ENCODE measurements at regions not wholly inside any gene's neighbourhood (a gene's known extent, or its start where the extent isn't known, plus 50 kb on each side); places are given as distances from the start of the nearest gene placed in this dataset.
"Not testable (repeated sequence)": the region's sequence is repeated elsewhere in the genome, so short reads cannot be mapped to it uniquely, and the experiment has no call there.

DNA sequence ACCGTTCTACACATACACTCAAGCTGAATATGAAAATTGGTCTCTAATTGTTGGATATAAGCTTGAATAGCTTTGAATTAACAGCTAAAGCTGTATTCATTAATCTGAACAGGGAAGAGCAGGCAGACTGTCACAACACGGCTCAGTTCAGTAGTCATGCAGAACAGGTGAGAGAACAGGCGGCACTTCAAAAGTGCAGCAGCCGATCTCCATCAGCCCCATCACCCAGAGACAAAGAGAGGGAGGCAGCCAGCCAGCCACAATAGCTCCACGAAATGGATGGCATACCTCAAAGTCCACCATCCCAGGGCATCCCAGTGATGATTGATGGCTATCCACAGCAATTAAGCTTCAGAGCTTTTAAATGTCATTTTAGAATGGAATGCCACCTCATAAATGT is 419.2 kb downstream of the OLFM4 start:
- Histone ChIP-seq H3K23ac (ENCODE audit: insufficient read length, low read depth, low read length) (no peak overlapping the region), H2BK5ac (ENCODE audit: insufficient read length, low read length) (no peak overlapping the region), H3K9me3 (ENCODE audit: control insufficient read depth, low read depth, low read length) (peaks cover 5% of the 10 kb centered on the region), H3K14ac (ENCODE audit: insufficient read depth, low read length) (no peak overlapping the region), H2AFZ (ENCODE audit: low read length) (no peak overlapping the region), H2BK120ac (ENCODE audit: low read depth, low read length, poor library complexity, severe bottlenecking) (no peak overlapping the region), H4K8ac (replicated peaks; ENCODE audit: insufficient read length, low read depth, low read length) (no peak overlapping the region), H3K4me1 (ENCODE audit: insufficient read depth, low read length) (no peaks in the 10 kb centered on the region), H2BK12ac (ENCODE audit: insufficient read length, low read depth, low read length) (no peak overlapping the region), H3K56ac (ENCODE audit: insufficient read length, low read depth, low read length) (no peak overlapping the region), H3K27ac (ENCODE audit: insufficient read length, low read depth, low read length) (no peak overlapping the region), H3K4me2 (ENCODE audit: insufficient read depth, insufficient read length, low read length) (no peak overlapping the region), H3K18ac (ENCODE audit: insufficient read length, low read depth, low read length) (no peak overlapping the region), H4K5ac (ENCODE audit: insufficient read length, low read depth, low read length) (no peak overlapping the region), H3K4ac (ENCODE audit: low read depth, low read length) (no peak overlapping the region), H3K79me1 (ENCODE audit: insufficient read depth, low read depth, low read length, poor library complexity, severe bottlenecking) (no peaks in the 10 kb centered on the region), H3K27me3 (ENCODE audit: insufficient read depth, low read length) (no peaks in the 10 kb centered on the region), H2AK5ac (ENCODE audit: insufficient read length, low read length) (no peak overlapping the region), H3K79me2 (ENCODE audit: insufficient read depth, low read length) (no peaks in the 10 kb centered on the region), H4K91ac (ENCODE audit: insufficient read length, low read depth, low read length) (no peak overlapping the region), H2BK20ac (ENCODE audit: low read depth, low read length, poor library complexity, severe bottlenecking) (no peak overlapping the region), H3K23me2 (ENCODE audit: insufficient read length, low read depth, low read length, poor library complexity, severe bottlenecking) (no peaks in the 10 kb centered on the region), H3K9ac (ENCODE audit: extremely low read depth, insufficient read length, low read length) (no peak overlapping the region), H4K20me1 (ENCODE audit: control insufficient read depth, insufficient read depth, insufficient read length) (no peaks in the 10 kb centered on the region), H2BK15ac (ENCODE audit: low read depth, low read length) (no peak overlapping the region), H3T11ph (ENCODE audit: low read length) (no peak overlapping the region)
- Mint-ChIP-seq H3K4me3 (no peak overlapping the region), H3K9me3 (peaks cover 9 to 26% of the 10 kb centered on the region in 2 experiments), H3K36me3 (ENCODE audit: insufficient read depth in 1 of 3, low read depth in 3 of 3) (peaks cover 5 to 14% (median 6%) of the 10 kb centered on the region in 3 experiments; a peak in 6 of 7 replicates), H3K27me3 (ENCODE audit: low read depth) (peaks cover 5% of the 10 kb centered on the region), H3K4me1 (no peaks in the 10 kb centered on the region), H3K27ac (no peak overlapping the region)
- no peak for DNase-seq
- no peak for TF ChIP-seq CTCF (conservative IDR thresholded peaks at IDR 0.05)
- no CpG with 5 or more reads among the region's 5 CpGs for WGBS (ENCODE audit: extremely low coverage, insufficient read length, low lambda C conversion rate)

- H3K4ac ChIP-seq (ENCODE audit: low read depth, low read length); H3K14ac ChIP-seq (ENCODE audit: insufficient read depth, low read length); H3K4me3 Mint-ChIP-seq; H3K79me1 ChIP-seq (ENCODE audit: insufficient read depth, low read depth, low read length, poor library complexity, severe bottlenecking); H3K56ac ChIP-seq (ENCODE audit: insufficient read length, low read depth, low read length); H3T11ph ChIP-seq (ENCODE audit: low read length); H2BK120ac ChIP-seq (ENCODE audit: low read depth, low read length, poor library complexity, severe bottlenecking); H2BK20ac ChIP-seq (ENCODE audit: low read depth, low read length, poor library complexity, severe bottlenecking); H3K27ac Mint-ChIP-seq; H3K9me3 ChIP-seq (ENCODE audit: control insufficient read depth, low read depth, low read length); H3K27me3 ChIP-seq (ENCODE audit: insufficient read depth, low read length); H4K8ac ChIP-seq (replicated peaks; ENCODE audit: insufficient read length, low read depth, low read length); H3K27ac ChIP-seq (ENCODE audit: insufficient read length, low read depth, low read length); H3K23ac ChIP-seq (ENCODE audit: insufficient read length, low read depth, low read length); H3K18ac ChIP-seq (ENCODE audit: insufficient read length, low read depth, low read length); H3K4me1 ChIP-seq (ENCODE audit: insufficient read depth, low read length); H2BK15ac ChIP-seq (ENCODE audit: low read depth, low read length); DNase-seq; H2AK5ac ChIP-seq (ENCODE audit: insufficient read length, low read length); H3K23me2 ChIP-seq (ENCODE audit: insufficient read length, low read depth, low read length, poor library complexity, severe bottlenecking); H3K79me2 ChIP-seq (ENCODE audit: insufficient read depth, low read length); H3K4me2 ChIP-seq (ENCODE audit: insufficient read depth, insufficient read length, low read length); H3K4me1 Mint-ChIP-seq; H4K5ac ChIP-seq (ENCODE audit: insufficient read length, low read depth, low read length); H2BK12ac ChIP-seq (ENCODE audit: insufficient read length, low read depth, low read length); H2AFZ ChIP-seq (ENCODE audit: low read length); H4K91ac ChIP-seq (ENCODE audit: insufficient read length, low read depth, low read length); H4K20me1 ChIP-seq (ENCODE audit: control insufficient read depth, insufficient read depth, insufficient read length); H3K27me3 Mint-ChIP-seq (ENCODE audit: low read depth); H2BK5ac ChIP-seq (ENCODE audit: insufficient read length, low read length); H3K9ac ChIP-seq (ENCODE audit: extremely low read depth, insufficient read length, low read length): not testable (repeated sequence)
- Mint-ChIP-seq H3K36me3 (ENCODE audit: insufficient read depth in 1 of 3, low read depth in 3 of 3) (peaks cover 5 to 19% (median 6%) of the 10 kb centered on the region in 3 experiments; a peak in 6 of 7 replicates), H3K9me3 (peaks cover 20 to 39% of the 10 kb centered on the region in 2 experiments)
- no CpG with 5 or more reads among the region's 29 CpGs for WGBS (ENCODE audit: extremely low coverage, insufficient read length, low lambda C conversion rate)
Observed at GRCh38 chr13:53452263-53452808, 423.7 kb downstream of the OLFM4 start.

Data from H9 (cell line).